H9 (cell line): ENCODE measurements at regions not wholly inside any gene's neighbourhood (a gene's known extent, or its start where the extent isn't known, plus 50 kb on each side); places are given as distances from the start of the nearest gene placed in this dataset.

Experiments used
- DNase-seq: peaks from one replicate; pipeline ENCODE4 v3.0.0-alpha.2; 2017
- H2AFZ ChIP-seq: one replicate; pipeline ENCODE4 v1.6.1; 2013; ENCODE audit warnings: mild to moderate bottlenecking, low read length, control low read depth, moderate library complexity
- H2AK5ac ChIP-seq: 2 replicates; pipeline ENCODE4 v1.6.1; 2013; ENCODE audit warnings: low read length, control low read depth, mixed read lengths; ENCODE audit not compliant: insufficient read length
- H2BK120ac ChIP-seq: one replicate; pipeline ENCODE4 v1.6.1; 2013; ENCODE audit warnings: low read depth, mild to moderate bottlenecking, low read length, control low read depth, inconsistent platforms; ENCODE audit not compliant: poor library complexity, severe bottlenecking
- H2BK12ac ChIP-seq: 2 replicates; pipeline ENCODE4 v1.6.1; 2013; ENCODE audit warnings: low read length, control low read depth, mixed read lengths, low read depth; ENCODE audit not compliant: insufficient read length
- H2BK15ac ChIP-seq: 2 replicates; pipeline ENCODE4 v1.6.1; 2013; ENCODE audit warnings: low read depth, low read length, control low read depth
- H2BK20ac ChIP-seq: one replicate; pipeline ENCODE4 v1.6.1; 2013; ENCODE audit warnings: low read depth, mild to moderate bottlenecking, low read length, control low read depth, inconsistent platforms; ENCODE audit not compliant: poor library complexity, severe bottlenecking
- H2BK5ac ChIP-seq: 2 replicates; pipeline ENCODE4 v1.6.1; 2013; ENCODE audit warnings: low read length, control low read depth, mixed read lengths; ENCODE audit not compliant: insufficient read length
- H3K14ac ChIP-seq: 2 replicates; pipeline ENCODE4 v1.6.1; 2013; ENCODE audit warnings: low read length, control low read depth; ENCODE audit not compliant: insufficient read depth
- H3K18ac ChIP-seq: 2 replicates; pipeline ENCODE4 v1.6.1; 2013; ENCODE audit warnings: low read depth, mild to moderate bottlenecking, mixed read lengths, low read length, control low read depth; ENCODE audit not compliant: insufficient read length
- H3K23ac ChIP-seq: 2 replicates; pipeline ENCODE4 v1.6.1; 2013; ENCODE audit warnings: low read length, control low read depth, mixed read lengths, low read depth; ENCODE audit not compliant: insufficient read length
- H3K23me2 ChIP-seq: 2 replicates; pipeline ENCODE4 v1.6.1; 2013; ENCODE audit warnings: low read depth, mild to moderate bottlenecking, mixed read lengths, low read length, control low read depth; ENCODE audit not compliant: insufficient read length, poor library complexity, severe bottlenecking
- H3K27ac ChIP-seq: 2 replicates; pipeline ENCODE4 v1.5.1; 2013; ENCODE audit warnings: low read length, control low read depth, mixed read lengths, low read depth; ENCODE audit not compliant: insufficient read length
- H3K27me3 ChIP-seq: 2 replicates; pipeline ENCODE4 v1.6.1; 2013; ENCODE audit warnings: low read length, control low read depth, inconsistent platforms; ENCODE audit not compliant: insufficient read depth
- H3K4ac ChIP-seq: 2 replicates; pipeline ENCODE4 v1.6.1; 2013; ENCODE audit warnings: low read depth, mild to moderate bottlenecking, control low read depth, inconsistent platforms, low read length, moderate library complexity
- H3K4me1 ChIP-seq: 2 replicates; pipeline ENCODE4 v1.6.1; 2013; ENCODE audit warnings: low read length, control low read depth, inconsistent platforms; ENCODE audit not compliant: insufficient read depth
- H3K4me2 ChIP-seq: 2 replicates; pipeline ENCODE4 v1.6.1; 2013; ENCODE audit warnings: low read length, control low read depth, mixed read lengths; ENCODE audit not compliant: insufficient read length, insufficient read depth
- H3K56ac ChIP-seq: 2 replicates; pipeline ENCODE4 v1.6.1; 2013; ENCODE audit warnings: low read depth, mild to moderate bottlenecking, mixed read lengths, low read length, control low read depth; ENCODE audit not compliant: insufficient read length
- H3K79me1 ChIP-seq: 2 replicates; pipeline ENCODE4 v1.6.1; 2013; ENCODE audit warnings: low read depth, mild to moderate bottlenecking, moderate library complexity, low read length, control low read depth, inconsistent platforms; ENCODE audit not compliant: insufficient read depth, poor library complexity, severe bottlenecking
- H3K79me2 ChIP-seq: 2 replicates; pipeline ENCODE4 v1.6.1; 2013; ENCODE audit warnings: low read length, control low read depth, inconsistent platforms; ENCODE audit not compliant: insufficient read depth
- H3K9ac ChIP-seq: 2 replicates; pipeline ENCODE4 v1.6.1; 2013; ENCODE audit warnings: low read length, control low read depth, mixed read lengths; ENCODE audit not compliant: insufficient read length; ENCODE audit errors: extremely low read depth
- H3K9me3 ChIP-seq: one replicate; pipeline ENCODE4 v1.6.1; 2013; ENCODE audit warnings: low read depth, low read length, inconsistent platforms; ENCODE audit not compliant: control insufficient read depth
- H3T11ph ChIP-seq: one replicate; pipeline ENCODE4 v1.6.1; 2013; ENCODE audit warnings: mild to moderate bottlenecking, low read length, control low read depth, inconsistent platforms
- H4K20me1 ChIP-seq: one replicate; pipeline ENCODE4 v1.6.1; 2013; ENCODE audit not compliant: control insufficient read depth, insufficient read length, insufficient read depth
- H4K5ac ChIP-seq: 2 replicates; pipeline ENCODE4 v1.6.1; 2013; ENCODE audit warnings: low read depth, mild to moderate bottlenecking, mixed read lengths, low read length, control low read depth; ENCODE audit not compliant: insufficient read length
- H4K8ac ChIP-seq: replicated peaks from 2 replicates; pipeline ENCODE4 v1.6.1; 2013; ENCODE audit warnings: low read length, control low read depth, mixed read lengths, low read depth; ENCODE audit not compliant: insufficient read length
- H4K91ac ChIP-seq: 2 replicates; pipeline ENCODE4 v1.6.1; 2013; ENCODE audit warnings: low read depth, mild to moderate bottlenecking, moderate library complexity, mixed read lengths, low read length, control low read depth; ENCODE audit not compliant: insufficient read length
- H3K27ac Mint-ChIP-seq, 3 experiments: 2 replicates in 2 of 3; 3 replicates in 1 of 3; pipeline ENCODE4 v1.8.0; 2020 to 2021; ENCODE audit warnings: mixed read lengths in 3 of 3, mild to moderate bottlenecking in 1 of 3, moderate library complexity in 1 of 3
- H3K27me3 Mint-ChIP-seq: 2 replicates; pipeline ENCODE4 v1.8.0; 2021; ENCODE audit warnings: low read depth, mild to moderate bottlenecking, moderate library complexity, mixed read lengths
- H3K36me3 Mint-ChIP-seq, 3 experiments: 2 replicates in 2 of 3; 3 replicates in 1 of 3; pipeline ENCODE4 v1.8.0; 2020 to 2021; ENCODE audit warnings: low read depth in 3 of 3, mixed read lengths in 3 of 3; ENCODE audit not compliant: insufficient read depth in 1 of 3
- H3K4me1 Mint-ChIP-seq, 2 experiments: 2 replicates each; pipeline ENCODE4 v1.8.0; 2020; ENCODE audit warnings: mixed read lengths in 2 of 2
- H3K4me3 Mint-ChIP-seq, 2 experiments: 2 replicates in 1 of 2; 3 replicates in 1 of 2; pipeline ENCODE4 v1.8.0; 2020 to 2021; ENCODE audit warnings: mild to moderate bottlenecking in 2 of 2, mixed read lengths in 2 of 2, moderate library complexity in 1 of 2
- H3K9me3 Mint-ChIP-seq, 2 experiments: 2 replicates in 1 of 2; 3 replicates in 1 of 2; pipeline ENCODE4 v1.8.0; 2020; ENCODE audit warnings: mild to moderate bottlenecking in 2 of 2, mixed read lengths in 2 of 2, moderate library complexity in 1 of 2
- CTCF ChIP-seq: fragments of 200-600 bp; sonication (generic); conservative IDR thresholded peaks from 3 replicates; pipeline ENCODE4 v1.8.0; 2021; ENCODE audit warnings: antibody characterized with exemption, mild to moderate bottlenecking
- WGBS: extraction: QIAGEN DNeasy Blood & Tissue Kit; methylation state at CpG from one replicate; pipeline ENCODE4 v1.1.7; 2013; ENCODE audit warnings: missing lambda C conversion rate, low lambda C conversion rate, mixed read lengths; ENCODE audit not compliant: insufficient read length; ENCODE audit errors: extremely low coverage; 5-methylcytosine and 5-hydroxymethylcytosine counted together

- Mint-ChIP-seq H3K36me3 (peaks cover 10 to 33% (median 13%) of the 10 kb centered on the region in 3 experiments), H3K4me1 (no peaks in the 10 kb centered on the region), H3K27me3 (no peaks in the 10 kb centered on the region), H3K4me3 (no peak overlapping the region), H3K9me3 (peaks cover 16 to 27% of the 10 kb centered on the region in 2 experiments), H3K27ac (no peak overlapping the region)
- no peak overlapping the region for H2BK20ac ChIP-seq
- H3K27ac ChIP-seq: no peak overlapping the region
- no peak for TF ChIP-seq CTCF
- H3K23ac ChIP-seq: no peak overlapping the region
- H4K8ac ChIP-seq: no peak overlapping the region
- DNase-seq: no peak
- no peaks in the 10 kb centered on the region for H3K4me1 ChIP-seq
- no peak overlapping the region for H4K5ac ChIP-seq
- no peaks in the 10 kb centered on the region for H3K27me3 ChIP-seq
- no peaks in the 10 kb centered on the region for H4K20me1 ChIP-seq
- no peak overlapping the region for H3T11ph ChIP-seq
- no peak overlapping the region for H2BK15ac ChIP-seq
- H3K14ac ChIP-seq: no peak overlapping the region
- no peaks in the 10 kb centered on the region for H3K79me2 ChIP-seq
- no peak overlapping the region for H3K9ac ChIP-seq
- no peak overlapping the region for H2BK12ac ChIP-seq
- no peaks in the 10 kb centered on the region for H3K9me3 ChIP-seq
- H3K4ac ChIP-seq: no peak overlapping the region
- no peaks in the 10 kb centered on the region for H3K79me1 ChIP-seq
- no peak overlapping the region for H3K4me2 ChIP-seq
- no CpG with 5 or more reads among the region's 4 CpGs for WGBS
- H2AFZ ChIP-seq: no peak overlapping the region
- H2BK5ac ChIP-seq: no peak overlapping the region
- H2AK5ac ChIP-seq: no peak overlapping the region
- no peak overlapping the region for H3K18ac ChIP-seq
- no peak overlapping the region for H3K56ac ChIP-seq
- no peak overlapping the region for H2BK120ac ChIP-seq
- H4K91ac ChIP-seq: no peak overlapping the region
- no peaks in the 10 kb centered on the region for H3K23me2 ChIP-seq
These were observed 694.8 kb upstream of the SLC39A10 start for GRCh38 chr2:194962254-194962653.
